Breast epithelium (tissue), 4 donors: ENCODE measurements at regions not wholly inside any gene's neighbourhood (a gene's known extent, or its start where the extent isn't known, plus 50 kb on each side); places are given as distances from the start of the nearest gene placed in this dataset.
"Not testable (repeated sequence)": the region's sequence is repeated elsewhere in the genome, so short reads cannot be mapped to it uniquely, and the experiment has no call there.

Experiments
- DNase-seq, 2 donors: peaks; one replicate each; pipeline ENCODE4 v3.0.0-alpha.2; 2019; ENCODE audit warnings: low spot score in 2 of 2
- H3K27ac ChIP-seq, 2 donors: fragments of 200-600 bp; sonication (generic) in 1 of 2; one replicate each; pipeline ENCODE4 v1.5.1; 2016 to 2019; ENCODE audit warnings: mild to moderate bottlenecking in 1 of 2
- H3K27me3 ChIP-seq, 2 donors: fragments of 200-600 bp; sonication (generic) in 1 of 2; one replicate each; pipeline versions ENCODE4 v1.5.1 to v1.6.0; 2017 to 2019; ENCODE audit warnings: control low read depth in 1 of 2, mild to moderate bottlenecking in 1 of 2
- H3K36me3 ChIP-seq: fragments of 200-600 bp; one replicate; pipeline ENCODE4 v1.5.1; 2019
- H3K4me1 ChIP-seq, 2 donors: fragments of 200-600 bp; sonication (generic); one replicate each; pipeline ENCODE4 v1.5.1; 2016 to 2019; ENCODE audit warnings: control low read depth in 1 of 2
- H3K4me3 ChIP-seq, 3 donors: fragments of 200-600 bp; sonication (generic); 1 replicate in 2 of 3; 2 replicates in 1 of 3; pipeline ENCODE4 v1.5.1; 2016 to 2019; ENCODE audit warnings: mild to moderate bottlenecking in 3 of 3, moderate library complexity in 2 of 3
- H3K9me3 ChIP-seq, 2 donors: fragments of 200-600 bp; sonication (generic) in 1 of 2; one replicate each; pipeline ENCODE4 v1.5.1; 2016 to 2019; ENCODE audit warnings: control low read depth in 1 of 2
- CTCF ChIP-seq, 3 donors: fragments of 450-650 bp; IDR thresholded peaks; one replicate each; pipeline ENCODE4 v1.5.1; 2016 to 2017; ENCODE audit warnings: antibody characterized with exemption in 3 of 3, mild to moderate bottlenecking in 3 of 3, moderate library complexity in 3 of 3
- POLR2A ChIP-seq: fragments of 450-650 bp; IDR thresholded peaks from one replicate; pipeline ENCODE4 v1.6.1; 2016; ENCODE audit warnings: antibody characterized with exemption, mild to moderate bottlenecking, moderate library complexity
- POLR2AphosphoS5 ChIP-seq, 3 donors: sonication (generic); formaldehyde crosslinking; IDR thresholded peaks; one replicate each; pipeline ENCODE4 v1.6.1; 2017; ENCODE audit warnings: antibody characterized with exemption in 3 of 3
- intact Hi-C: fragments of 100-400 bp; cut with DNase I; formaldehyde crosslinking; loops from one replicate; pipeline ENCODE4 v1.15.1; 2023; ENCODE audit warnings: low total_unique reads

- no peak for DNase-seq
- Histone ChIP-seq H3K9me3 (no peaks in the 10 kb centered on the region), H3K27ac (no peak overlapping the region), H3K36me3 (no peaks in the 10 kb centered on the region), H3K27me3 (no peaks in the 10 kb centered on the region), H3K4me3 (no peak overlapping the region), H3K4me1 (no peaks in the 10 kb centered on the region)
- no peak for TF ChIP-seq POLR2A
- no peak for TF ChIP-seq POLR2AphosphoS5 (IDR thresholded peaks at IDR 0.05)
- no peak for TF ChIP-seq CTCF (IDR thresholded peaks at IDR 0.05)
- intact Hi-C loops, result no loop called here
Measured at GRCh38 chr12:43196268-43196907, 355.6 kb downstream of the ADAMTS20 start.

- H3K27me3 ChIP-seq, H3K4me1 ChIP-seq, H3K27ac ChIP-seq, DNase-seq, H3K9me3 ChIP-seq, H3K4me3 ChIP-seq, H3K36me3 ChIP-seq, intact Hi-C loops: not testable (repeated sequence)
Measured at GRCh38 chr12:43193096-43193495, 358.9 kb downstream of the ADAMTS20 start.

GRCh38 chr12:43192442-43192841 lies 359.6 kb downstream of the ADAMTS20 start:
- DNase-seq, H3K4me1 ChIP-seq, H3K36me3 ChIP-seq, H3K9me3 ChIP-seq, intact Hi-C loops, H3K27ac ChIP-seq, H3K27me3 ChIP-seq, H3K4me3 ChIP-seq: not testable (repeated sequence)

- Histone ChIP-seq H3K4me1 (no peaks in the 10 kb centered on the region), H3K9me3 (peaks cover 0 to 7% of the 10 kb centered on the region in 2 donors), H3K36me3 (no peaks in the 10 kb centered on the region), H3K27ac (no peak overlapping the region), H3K27me3 (no peaks in the 10 kb centered on the region), H3K4me3 (no peak overlapping the region)
- no peak for DNase-seq
- intact Hi-C loops, result no loop called here
- TF ChIP-seq POLR2AphosphoS5 (IDR thresholded peaks at IDR 0.05) (no peak), CTCF (IDR thresholded peaks at IDR 0.05) (no peak), POLR2A (no peak)
Measured at GRCh38 chr12:43180242-43180641, 371.8 kb downstream of the ADAMTS20 start.

- no peak for TF ChIP-seq POLR2A
- TF ChIP-seq CTCF (IDR thresholded peaks at IDR 0.05), result no peak
- no peak for TF ChIP-seq POLR2AphosphoS5 (IDR thresholded peaks at IDR 0.05)
- H3K4me3 ChIP-seq, result no peak overlapping the region
- no peaks in the 10 kb centered on the region for H3K36me3 ChIP-seq
- intact Hi-C loops, result loop anchor here (5.0 kb wide), 1 partner anchor 77 kb away; no protein-coding TSS in a partner anchor
- H3K4me1 ChIP-seq, result no peaks in the 10 kb centered on the region
- no peaks in the 10 kb centered on the region for H3K27me3 ChIP-seq
- no peak for DNase-seq
- no peak overlapping the region for H3K27ac ChIP-seq
- peaks cover 0 to 7% of the 10 kb centered on the region in 2 donors for H3K9me3 ChIP-seq
Measured at GRCh38 chr12:43179486-43179885, 372.5 kb downstream of the ADAMTS20 start.

- no peak overlapping the region for H3K27ac ChIP-seq
- TF ChIP-seq CTCF (IDR thresholded peaks at IDR 0.05) (no peak), POLR2A (no peak), POLR2AphosphoS5 (IDR thresholded peaks at IDR 0.05) (no peak)
- DNase-seq, result no peak
- H3K36me3 ChIP-seq, result no peaks in the 10 kb centered on the region
- H3K27me3 ChIP-seq, result no peaks in the 10 kb centered on the region
- intact Hi-C loops, result loop anchor here (1.0 to 5.0 kb wide), 2 partner anchors 10 to 75 kb away; no protein-coding TSS in a partner anchor
- H3K4me3 ChIP-seq, result no peak overlapping the region
- H3K9me3 ChIP-seq, result peaks cover 0 to 5% of the 10 kb centered on the region in 2 donors
- H3K4me1 ChIP-seq, result no peaks in the 10 kb centered on the region
Measured at GRCh38 chr12:43177276-43177675, 374.7 kb downstream of the ADAMTS20 start.
